Endothelial cell of umbilical vein (primary cell): ENCODE measurements at regions not wholly inside any gene's neighbourhood (a gene's known extent, or its start where the extent isn't known, plus 50 kb on each side); places are given as distances from the start of the nearest gene placed in this dataset.

ENCODE experiments used
- BruUV-seq: library from RNA; stranded (reverse); fragments of 400-500 nt; replicated peaks from 2 replicates; lab custom pipeline; 2021; lab: Mats Ljungman, UMichigan
- CTCF ChIA-PET: fragments of 300-600, 350-600 bp; sonication (Branson Sonifier 250); formaldehyde crosslinking; loops from one replicate; lab custom pipeline; 2021; ENCODE audit warnings: antibody characterized with exemption, inconsistent platforms; lab: Charles Lee
- POLR2A ChIA-PET: fragments of 300-600, 350-600 bp; sonication (Branson Sonifier 250); formaldehyde crosslinking; loops from one replicate; lab custom pipeline; 2021; ENCODE audit warnings: antibody characterized with exemption, inconsistent platforms; lab: Charles Lee
- DNase-seq: peaks from one replicate; pipeline ENCODE4 v3.0.0-alpha.2; 2011; ENCODE audit warnings: low read depth, low spot score
- FAIRE-seq: peaks from 2 replicates; lab custom pipeline; 2011; peaks lifted over from hg19 to GRCh38; lab: Jason Lieb, UNC
- H2AFZ ChIP-seq: 2 replicates; pipeline ENCODE4 v1.6.0; 2012; ENCODE audit warnings: low read depth, low read length, control low read depth, inconsistent platforms
- H3K27ac ChIP-seq: 2 replicates; pipeline ENCODE4 v1.5.1; 2011; ENCODE audit warnings: low read depth, mild to moderate bottlenecking, control low read depth, low read length, moderate library complexity; ENCODE audit not compliant: insufficient read depth
- H3K27me3 ChIP-seq, 2 experiments: 2 replicates each; pipeline versions ENCODE4 v1.6.0 to v1.6.1; 2011; ENCODE audit warnings: low read length in 2 of 2, mixed read lengths in 1 of 2; ENCODE audit not compliant: control insufficient read depth in 2 of 2, insufficient read depth in 2 of 2
- H3K36me3 ChIP-seq, 2 experiments: 2 replicates in 1 of 2; 3 replicates in 1 of 2; pipeline ENCODE4 v1.5.1; 2011; ENCODE audit warnings: low read length in 2 of 2, mild to moderate bottlenecking in 1 of 2, moderate library complexity in 1 of 2; ENCODE audit not compliant: control insufficient read depth in 2 of 2, insufficient read depth in 2 of 2; ENCODE audit errors: extremely low read depth in 1 of 2
- H3K4me1 ChIP-seq: 3 replicates; pipeline ENCODE4 v1.5.1; 2011; ENCODE audit warnings: mild to moderate bottlenecking, low read length; ENCODE audit not compliant: control insufficient read depth, insufficient read depth; ENCODE audit errors: extremely low read depth
- H3K4me2 ChIP-seq: 2 replicates; pipeline ENCODE4 v1.6.1; 2011; ENCODE audit warnings: low read length, control low read depth, mixed read lengths; ENCODE audit not compliant: insufficient read depth
- H3K4me3 ChIP-seq, 3 experiments: fragments of 200-600 bp in 1 of 3; sonication (generic), shearing (Covaris generic) in 1 of 3; replicated peaks in 1 of 3; 2 replicates each; pipeline ENCODE4 v1.5.1; 2011 to 2016; ENCODE audit warnings: control low read depth in 3 of 3, low read length in 3 of 3, mild to moderate bottlenecking in 2 of 3, inconsistent platforms in 1 of 3, low read depth in 1 of 3, moderate library complexity in 1 of 3; ENCODE audit not compliant: insufficient read depth in 1 of 3
- H3K79me2 ChIP-seq: 2 replicates; pipeline ENCODE4 v1.6.0; 2012; ENCODE audit warnings: low read length, inconsistent platforms; ENCODE audit not compliant: control insufficient read depth, insufficient read depth
- H3K9ac ChIP-seq: replicated peaks from 2 replicates; pipeline ENCODE3; 2011; ENCODE audit warnings: low read length, control low read depth; ENCODE audit not compliant: insufficient read depth; ENCODE audit errors: extremely low read depth
- H3K9me1 ChIP-seq: replicated peaks from 3 replicates; pipeline ENCODE4 v1.6.0; 2011; ENCODE audit warnings: mild to moderate bottlenecking, low read length; ENCODE audit not compliant: control insufficient read depth, insufficient read depth; ENCODE audit errors: extremely low read depth
- H3K9me3 ChIP-seq: replicated peaks from 2 replicates; pipeline ENCODE4 v1.5.1; 2012; ENCODE audit warnings: low read length, inconsistent platforms; ENCODE audit not compliant: control insufficient read depth, insufficient read depth
- H4K20me1 ChIP-seq: replicated peaks from 2 replicates; pipeline ENCODE3; 2011; ENCODE audit warnings: mild to moderate bottlenecking, low read length; ENCODE audit not compliant: control insufficient read depth, insufficient read depth; ENCODE audit errors: extremely low read depth
- EZH2 ChIP-seq: IDR thresholded peaks from 2 replicates; pipeline ENCODE4 v1.6.1; 2012; ENCODE audit warnings: borderline replicate concordance, low read depth, mild to moderate bottlenecking, moderate library complexity, low read length, inconsistent platforms; ENCODE audit not compliant: severe bottlenecking
- FOS ChIP-seq: IDR thresholded peaks from 2 replicates; pipeline ENCODE4 v1.6.1; 2011; ENCODE audit warnings: mild to moderate bottlenecking, low read length, moderate library complexity, borderline replicate concordance; ENCODE audit not compliant: insufficient read depth
- GATA2 ChIP-seq: IDR thresholded peaks from 2 replicates; pipeline ENCODE4 v1.7.0; 2011; ENCODE audit warnings: low read depth, mild to moderate bottlenecking, moderate library complexity, mixed read lengths, low read length; ENCODE audit not compliant: insufficient read length, insufficient read depth
- JUN ChIP-seq: IDR thresholded peaks from 2 replicates; pipeline ENCODE4 v1.6.1; 2011; ENCODE audit warnings: borderline replicate concordance, low read depth; ENCODE audit not compliant: insufficient read length, insufficient read depth
- MYC ChIP-seq: IDR thresholded peaks from one replicate; pipeline ENCODE4 v1.6.1; 2011; ENCODE audit warnings: mild to moderate bottlenecking, low read depth, low read length
- POLR2A ChIP-seq: IDR thresholded peaks from 2 replicates; pipeline ENCODE4 v1.6.1; 2012; ENCODE audit warnings: low read depth, mild to moderate bottlenecking, control low read depth, low read length
- POLR2AphosphoS5 ChIP-seq: IDR thresholded peaks from 2 replicates; pipeline ENCODE4 v1.6.1; 2012; ENCODE audit warnings: low read depth, mild to moderate bottlenecking, control low read depth, low read length, moderate library complexity; ENCODE audit not compliant: insufficient read depth
- dilution Hi-C: fragments of 300-500 bp; cut with MboI; formaldehyde crosslinking; loops from one replicate; pipeline ENCODE4 v1.15.0; 2019; ENCODE audit warnings: low sequenced_read_pairs; ENCODE audit not compliant: extremely low pct_ligation_motif_present
- intact Hi-C: fragments of 100-400 bp; cut with micrococcal nuclease; formaldehyde crosslinking; loops from one replicate; pipeline ENCODE4 v1.10.0; 2022
- TF ChIP-seq, protein P1 (sequence below): IDR thresholded peaks from 2 replicates; pipeline ENCODE4 v1.6.1; 2011; ENCODE audit not compliant: insufficient read depth, insufficient read length
- TF ChIP-seq, protein P2 (sequence below), 2 donors: IDR thresholded peaks; 1 replicate in 1 of 2; 2 replicates in 1 of 2; pipeline ENCODE4 v1.5.1; 2011; ENCODE audit warnings: low read length in 2 of 2, mild to moderate bottlenecking in 2 of 2, moderate library complexity in 2 of 2, control low read depth in 1 of 2, inconsistent platforms in 1 of 2, low read depth in 1 of 2; ENCODE audit not compliant: insufficient read depth in 1 of 2; ENCODE audit errors: extremely low read depth in 1 of 2

GRCh38 chr2:60649721-60650120, 96.3 kb upstream of the BCL11A start:
- BruUV-seq: no TSS peak
- intact Hi-C loops (no loop called here), dilution Hi-C loops (no loop called here)
- no peak overlapping the region for H3K9ac ChIP-seq
- no peak overlapping the region for H2AFZ ChIP-seq
- DNase-seq (no peak), FAIRE-seq (no peak)
- no peaks in the 10 kb centered on the region for H4K20me1 ChIP-seq
- H3K9me1 ChIP-seq: no peaks in the 10 kb centered on the region
- H3K36me3 ChIP-seq: no peaks in the 10 kb centered on the region
- H3K9me3 ChIP-seq: no peaks in the 10 kb centered on the region
- CTCF ChIA-PET: no interaction called here
- H3K4me2 ChIP-seq: no peak overlapping the region
- no peaks in the 10 kb centered on the region for H3K79me2 ChIP-seq
- no peak overlapping the region for H3K4me3 ChIP-seq
- POLR2A ChIA-PET: no interaction called here
- peaks cover 0 to 3% of the 10 kb centered on the region in 2 experiments for H3K27me3 ChIP-seq
- no peaks in the 10 kb centered on the region for H3K4me1 ChIP-seq
- no peak for TF ChIP-seq POLR2AphosphoS5
- no peak for TF ChIP-seq FOS
- TF ChIP-seq, protein P1, sequence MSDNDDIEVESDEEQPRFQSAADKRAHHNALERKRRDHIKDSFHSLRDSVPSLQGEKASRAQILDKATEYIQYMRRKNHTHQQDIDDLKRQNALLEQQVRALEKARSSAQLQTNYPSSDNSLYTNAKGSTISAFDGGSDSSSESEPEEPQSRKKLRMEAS: no peak
- no peak for TF ChIP-seq GATA2
- TF ChIP-seq POLR2A: no peak
- TF ChIP-seq MYC: no peak
- TF ChIP-seq JUN: no peak
- no peak for TF ChIP-seq EZH2
- TF ChIP-seq, protein P2, sequence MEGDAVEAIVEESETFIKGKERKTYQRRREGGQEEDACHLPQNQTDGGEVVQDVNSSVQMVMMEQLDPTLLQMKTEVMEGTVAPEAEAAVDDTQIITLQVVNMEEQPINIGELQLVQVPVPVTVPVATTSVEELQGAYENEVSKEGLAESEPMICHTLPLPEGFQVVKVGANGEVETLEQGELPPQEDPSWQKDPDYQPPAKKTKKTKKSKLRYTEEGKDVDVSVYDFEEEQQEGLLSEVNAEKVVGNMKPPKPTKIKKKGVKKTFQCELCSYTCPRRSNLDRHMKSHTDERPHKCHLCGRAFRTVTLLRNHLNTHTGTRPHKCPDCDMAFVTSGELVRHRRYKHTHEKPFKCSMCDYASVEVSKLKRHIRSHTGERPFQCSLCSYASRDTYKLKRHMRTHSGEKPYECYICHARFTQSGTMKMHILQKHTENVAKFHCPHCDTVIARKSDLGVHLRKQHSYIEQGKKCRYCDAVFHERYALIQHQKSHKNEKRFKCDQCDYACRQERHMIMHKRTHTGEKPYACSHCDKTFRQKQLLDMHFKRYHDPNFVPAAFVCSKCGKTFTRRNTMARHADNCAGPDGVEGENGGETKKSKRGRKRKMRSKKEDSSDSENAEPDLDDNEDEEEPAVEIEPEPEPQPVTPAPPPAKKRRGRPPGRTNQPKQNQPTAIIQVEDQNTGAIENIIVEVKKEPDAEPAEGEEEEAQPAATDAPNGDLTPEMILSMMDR (IDR thresholded peaks at IDR 0.05; ENCODE audit: extremely low read depth in 1 of 2, insufficient read depth in 1 of 2, low read depth in 1 of 2, low read length in 2 of 2): no peak
- no peak overlapping the region for H3K27ac ChIP-seq
